Type B pancreatic cell (in vitro differentiated cells): ENCODE measurements at regions not wholly inside any gene's neighbourhood (a gene's known extent, or its start where the extent isn't known, plus 50 kb on each side); places are given as distances from the start of the nearest gene placed in this dataset.

Source experiments
- DNase-seq: peaks from one replicate; pipeline ENCODE4 v3.0.0; 2021; ENCODE audit warnings: mixed read lengths; ENCODE audit not compliant: unreplicated experiment; ENCODE audit errors: extremely low spot score
- H3K27ac Mint-ChIP-seq: 2 replicates; pipeline ENCODE4 v1.8.0; 2021; ENCODE audit warnings: mild to moderate bottlenecking, mixed read lengths
- H3K27me3 Mint-ChIP-seq: 2 replicates; pipeline ENCODE4 v1.8.0; 2021; ENCODE audit warnings: mixed read lengths
- H3K36me3 Mint-ChIP-seq: 2 replicates; pipeline ENCODE4 v1.8.0; 2021; ENCODE audit warnings: mixed read lengths
- H3K4me1 Mint-ChIP-seq: one replicate; pipeline ENCODE4 v1.8.0; 2021; ENCODE audit warnings: mixed read lengths; ENCODE audit not compliant: unreplicated experiment
- H3K4me3 Mint-ChIP-seq: 2 replicates; pipeline ENCODE4 v1.8.0; 2021; ENCODE audit warnings: mild to moderate bottlenecking, mixed read lengths
- H3K9me3 Mint-ChIP-seq: 2 replicates; pipeline ENCODE4 v1.8.0; 2021; ENCODE audit warnings: mixed read lengths
- CTCF ChIP-seq: fragments of 200-600 bp; sonication (generic); conservative IDR thresholded peaks from 2 replicates; pipeline ENCODE4 v1.5.0; 2021; ENCODE audit warnings: antibody characterized with exemption, mild to moderate bottlenecking

- Mint-ChIP-seq H3K36me3 (peaks cover 3% of the 10 kb centered on the region), H3K27me3 (peaks cover 8% of the 10 kb centered on the region)
Measured at GRCh38 chr12:20181416-20182180, 186.7 kb upstream of the PDE3A start.

GRCh38 chr12:20183563-20183962, 184.8 kb upstream of the PDE3A start:
- no peak overlapping the region for H3K27ac Mint-ChIP-seq
- peaks cover 3% of the 10 kb centered on the region for H3K36me3 Mint-ChIP-seq

More at GRCh38 chr12:20181416-20182180, 186.7 kb upstream of the PDE3A start:
- no peak for TF ChIP-seq CTCF
- no peak for DNase-seq
- Mint-ChIP-seq H3K9me3 (no peaks in the 10 kb centered on the region), H3K27ac (no peak overlapping the region), H3K4me1 (peaks cover 4% of the 10 kb centered on the region), H3K4me3 (no peak overlapping the region)

GRCh38 chr12:20184514-20184913, 183.8 kb upstream of the PDE3A start:
- peaks cover 8% of the 10 kb centered on the region for H3K4me1 Mint-ChIP-seq
- no peak for TF ChIP-seq CTCF
- no peak for DNase-seq
- H3K27ac Mint-ChIP-seq = no peak overlapping the region
- no peak overlapping the region for H3K4me3 Mint-ChIP-seq
- peaks cover 3% of the 10 kb centered on the region for H3K36me3 Mint-ChIP-seq
- H3K27me3 Mint-ChIP-seq = peaks cover 4% of the 10 kb centered on the region
- H3K9me3 Mint-ChIP-seq = peaks cover 4% of the 10 kb centered on the region

More at GRCh38 chr12:20183563-20183962, 184.8 kb upstream of the PDE3A start:
- H3K27me3 Mint-ChIP-seq = peaks cover 4% of the 10 kb centered on the region
- H3K4me3 Mint-ChIP-seq = no peak overlapping the region
- DNase-seq = no peak
- no peak for TF ChIP-seq CTCF
- H3K9me3 Mint-ChIP-seq = no peaks in the 10 kb centered on the region
- peaks cover 4% of the 10 kb centered on the region for H3K4me1 Mint-ChIP-seq

DNA sequence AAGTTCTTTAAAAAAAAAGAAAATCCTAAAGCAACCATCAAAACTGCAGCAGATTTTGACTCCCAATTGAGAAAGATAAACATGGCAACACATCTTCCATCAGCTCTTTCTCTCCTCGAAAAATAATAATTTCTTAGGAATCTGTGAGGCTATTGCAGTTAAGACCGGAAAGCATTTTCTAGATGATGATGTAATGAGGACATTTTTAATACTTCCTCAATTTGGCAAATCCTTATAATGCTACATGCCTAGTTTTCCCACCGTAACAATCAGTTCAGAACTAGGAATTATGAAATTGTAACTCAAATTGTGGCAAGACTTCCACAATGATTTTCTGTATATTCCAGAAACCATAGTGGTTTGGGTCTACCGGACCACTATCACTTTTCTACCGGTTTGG, 180.9 kb upstream of the PDE3A start:
- DNase-seq = no peak
- no peak for TF ChIP-seq CTCF

DNA sequence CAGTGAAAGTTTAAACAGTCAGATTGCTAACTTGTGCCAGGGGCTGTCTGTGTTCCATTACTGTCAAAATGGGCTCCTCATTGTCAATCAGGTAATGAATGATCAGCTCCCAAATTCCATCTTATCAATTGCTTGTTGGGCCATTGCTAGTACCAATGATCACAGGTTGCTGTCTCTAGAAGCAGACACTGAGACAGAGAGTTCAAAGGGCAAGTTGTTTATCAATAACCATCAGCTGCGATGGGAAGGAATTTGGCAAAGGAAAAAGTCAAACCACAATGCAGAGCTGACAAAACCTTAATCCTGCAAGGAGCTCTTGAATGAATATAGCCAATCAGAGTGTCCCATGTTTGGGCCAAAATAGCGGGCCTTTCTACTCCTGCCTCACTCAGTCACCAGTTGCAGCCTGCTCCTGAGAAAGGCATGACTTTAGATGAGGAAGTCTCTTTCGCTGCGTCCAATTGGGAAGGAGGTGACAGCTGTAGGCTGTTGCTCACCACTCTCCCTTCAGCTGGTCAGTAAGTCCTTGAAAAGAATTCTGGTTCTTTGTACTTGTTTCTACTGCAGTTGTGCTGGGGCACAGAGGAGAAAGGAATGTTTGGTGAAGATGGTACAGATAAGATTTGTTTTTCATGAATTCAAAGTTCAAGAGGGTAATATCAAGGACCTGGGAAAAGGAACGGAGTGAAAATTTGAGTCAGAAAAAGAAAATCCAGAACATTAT, 179.2 kb upstream of the PDE3A start:
- Mint-ChIP-seq H3K9me3 (peaks cover 4% of the 10 kb centered on the region), H3K4me1 (peaks cover 7% of the 10 kb centered on the region), H3K27me3 (no peaks in the 10 kb centered on the region), H3K27ac (no peak overlapping the region), H3K4me3 (peak overlapping the region; percentile 4), H3K36me3 (no peaks in the 10 kb centered on the region)
- TF ChIP-seq CTCF = no peak
- no peak for DNase-seq

More for the DNA sequence above, 180.9 kb upstream of the PDE3A start:
- Mint-ChIP-seq H3K4me1 (peaks cover 11% of the 10 kb centered on the region), H3K27ac (no peak overlapping the region), H3K36me3 (no peaks in the 10 kb centered on the region), H3K9me3 (peaks cover 4% of the 10 kb centered on the region), H3K27me3 (no peaks in the 10 kb centered on the region), H3K4me3 (no peak overlapping the region)
